HG03432 (cell line): ENCODE measurements at regions not wholly inside any gene's neighbourhood (a gene's known extent, or its start where the extent isn't known, plus 50 kb on each side); places are given as distances from the start of the nearest gene placed in this dataset.
A peak's percentile ranks its signal among the peaks of the same experiment; 100 is the strongest.

Source experiments
- ATAC-seq: cut with Tn5 transposase; IDR thresholded peaks from one replicate; pipeline ENCODE4 v1.9.1; 2021; ENCODE audit warnings: mild to moderate bottlenecking, moderate library complexity; ENCODE audit not compliant: unreplicated experiment

GRCh38 chr5:40390281-40391149, 289.2 kb upstream of the PTGER4 start:
- ATAC-seq = no peak

GRCh38 chr5:40389591-40389990, 290.1 kb upstream of the PTGER4 start:
- ATAC-seq = no peak

- peak; percentile 87 for ATAC-seq
Observed at GRCh38 chr5:40386289-40386688, 293.4 kb upstream of the PTGER4 start.

DNA sequence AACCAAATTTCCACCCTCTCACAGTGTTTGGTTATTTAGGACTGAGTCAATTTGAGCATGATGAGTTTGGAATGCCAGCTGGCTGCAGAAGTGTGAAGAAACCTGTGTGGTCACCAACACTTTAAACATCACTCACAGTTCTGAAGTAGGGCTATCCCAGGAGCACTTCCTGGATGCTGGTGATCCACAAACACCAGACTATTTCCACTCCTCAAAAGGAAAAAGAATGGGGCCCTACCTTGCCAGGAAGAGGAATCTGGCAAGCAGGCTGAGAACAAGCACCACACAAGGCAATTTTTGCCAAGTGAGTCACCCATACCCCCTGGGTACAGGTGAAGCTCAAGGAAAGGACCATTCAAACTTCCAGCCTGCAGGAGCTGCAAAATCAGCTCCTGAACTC, 294.2 kb upstream of the PTGER4 start:
- no peak for ATAC-seq

- ATAC-seq = no peak
Observed at GRCh38 chr5:40384782-40385390, 294.8 kb upstream of the PTGER4 start.

DNA sequence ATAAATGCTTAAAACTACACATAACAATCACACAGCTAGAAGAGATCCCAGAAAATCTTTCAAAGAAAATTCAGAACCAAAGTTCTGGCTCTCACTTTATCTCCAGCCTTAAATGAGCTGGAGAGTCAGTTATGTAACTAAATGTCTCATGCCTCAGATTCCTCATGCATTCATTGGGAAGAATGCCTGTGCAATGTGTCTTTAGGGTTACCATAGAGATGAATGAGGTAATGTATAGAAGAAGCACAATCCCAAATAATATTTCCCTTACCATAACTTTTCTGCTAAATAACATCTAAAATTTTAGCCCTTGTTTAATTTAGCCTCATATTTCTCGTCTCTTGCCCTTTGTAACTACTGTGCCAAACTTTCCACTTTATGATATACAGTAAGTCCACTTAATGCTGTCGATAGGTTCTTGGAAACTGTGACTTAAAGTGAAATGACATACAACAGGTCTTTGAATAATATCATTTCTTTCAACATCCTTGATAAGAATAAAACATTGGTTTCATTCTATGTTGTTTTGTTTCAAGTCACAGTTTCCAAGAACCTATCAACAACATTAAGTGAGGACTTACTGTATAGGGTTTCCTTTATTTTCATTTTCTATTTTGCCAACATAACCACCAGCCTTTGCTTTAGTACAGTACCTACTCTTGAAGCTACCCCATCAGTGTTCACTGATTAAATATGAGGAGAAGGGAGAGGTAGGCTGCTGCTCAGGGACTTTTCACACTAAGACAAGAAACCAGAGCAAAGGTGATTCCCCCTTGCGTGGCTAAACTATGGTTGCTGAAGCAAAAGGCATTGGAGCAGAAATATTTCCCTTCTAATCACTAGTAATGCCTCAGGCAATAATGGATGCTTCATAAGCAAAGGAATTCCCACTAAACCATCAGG, 295.7 kb upstream of the PTGER4 start:
- ATAC-seq = peak; percentile 39

- no peak for ATAC-seq
Observed at GRCh38 chr5:40381676-40382363, 297.9 kb upstream of the PTGER4 start.

- ATAC-seq = no peak
Observed at GRCh38 chr5:40381016-40381415, 298.7 kb upstream of the PTGER4 start.

DNA sequence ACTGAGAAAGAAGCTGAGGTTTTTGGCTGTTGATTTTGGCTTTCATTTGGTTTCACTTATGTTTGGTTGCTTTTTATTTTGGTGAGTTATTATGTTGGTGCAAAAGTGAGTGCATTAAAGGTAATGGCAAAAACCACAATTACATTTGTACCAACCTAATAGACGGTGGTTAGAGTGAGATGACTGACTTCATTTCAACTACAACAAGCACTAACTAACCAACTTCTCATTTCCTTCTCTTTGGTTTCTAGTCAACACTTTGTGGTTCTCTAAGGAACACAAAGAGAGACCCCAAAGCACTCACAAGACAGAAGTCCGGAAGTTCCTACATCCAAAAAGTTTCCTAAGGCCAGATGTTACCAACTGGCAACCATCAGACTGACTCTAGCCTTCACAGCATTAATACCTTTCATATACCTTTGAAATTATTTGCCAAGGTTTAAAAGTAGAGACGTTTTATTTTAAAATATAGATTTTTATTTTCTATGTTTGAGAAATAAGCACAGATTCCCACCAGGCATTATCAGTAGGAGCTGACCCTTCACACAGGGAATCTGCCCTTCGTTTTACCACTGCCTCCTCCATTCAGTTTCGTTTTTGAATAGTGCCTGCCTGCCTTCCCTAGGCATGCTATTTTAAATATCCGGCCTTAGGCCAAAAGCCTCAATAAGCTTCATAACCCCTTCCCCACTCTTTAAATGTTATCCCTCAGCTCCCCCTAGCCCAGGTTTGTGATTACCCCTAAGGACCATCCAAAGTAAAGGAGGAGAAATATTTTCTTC, 301.1 kb upstream of the PTGER4 start:
- ATAC-seq = peak; percentile 71

GRCh38 chr5:40376566-40376965, 303.1 kb upstream of the PTGER4 start:
- ATAC-seq = peak; percentile 67

DNA sequence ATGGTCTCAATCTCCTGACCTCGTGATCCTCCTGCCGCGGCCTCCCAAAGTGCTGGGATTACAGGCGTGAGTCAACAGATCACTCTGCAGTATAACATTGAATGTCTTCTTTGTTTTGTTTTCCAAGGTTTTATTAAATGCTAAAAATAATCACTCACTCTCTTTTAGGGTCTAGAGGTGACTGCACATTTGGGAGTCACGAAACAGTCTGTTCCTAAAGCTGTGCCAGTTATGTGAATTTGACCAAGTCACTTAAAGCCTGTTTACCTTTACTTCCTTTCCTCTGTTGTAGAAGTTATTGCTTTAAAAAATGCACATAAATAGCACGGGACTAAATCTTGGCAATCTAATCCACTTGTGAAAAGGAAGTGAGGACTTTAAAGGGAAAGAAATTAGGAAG, 304.9 kb upstream of the PTGER4 start:
- ATAC-seq = no peak

GRCh38 chr5:40368200-40368599, 311.5 kb upstream of the PTGER4 start:
- no peak for ATAC-seq

GRCh38 chr5:40367255-40367654, 312.5 kb upstream of the PTGER4 start:
- no peak for ATAC-seq

DNA sequence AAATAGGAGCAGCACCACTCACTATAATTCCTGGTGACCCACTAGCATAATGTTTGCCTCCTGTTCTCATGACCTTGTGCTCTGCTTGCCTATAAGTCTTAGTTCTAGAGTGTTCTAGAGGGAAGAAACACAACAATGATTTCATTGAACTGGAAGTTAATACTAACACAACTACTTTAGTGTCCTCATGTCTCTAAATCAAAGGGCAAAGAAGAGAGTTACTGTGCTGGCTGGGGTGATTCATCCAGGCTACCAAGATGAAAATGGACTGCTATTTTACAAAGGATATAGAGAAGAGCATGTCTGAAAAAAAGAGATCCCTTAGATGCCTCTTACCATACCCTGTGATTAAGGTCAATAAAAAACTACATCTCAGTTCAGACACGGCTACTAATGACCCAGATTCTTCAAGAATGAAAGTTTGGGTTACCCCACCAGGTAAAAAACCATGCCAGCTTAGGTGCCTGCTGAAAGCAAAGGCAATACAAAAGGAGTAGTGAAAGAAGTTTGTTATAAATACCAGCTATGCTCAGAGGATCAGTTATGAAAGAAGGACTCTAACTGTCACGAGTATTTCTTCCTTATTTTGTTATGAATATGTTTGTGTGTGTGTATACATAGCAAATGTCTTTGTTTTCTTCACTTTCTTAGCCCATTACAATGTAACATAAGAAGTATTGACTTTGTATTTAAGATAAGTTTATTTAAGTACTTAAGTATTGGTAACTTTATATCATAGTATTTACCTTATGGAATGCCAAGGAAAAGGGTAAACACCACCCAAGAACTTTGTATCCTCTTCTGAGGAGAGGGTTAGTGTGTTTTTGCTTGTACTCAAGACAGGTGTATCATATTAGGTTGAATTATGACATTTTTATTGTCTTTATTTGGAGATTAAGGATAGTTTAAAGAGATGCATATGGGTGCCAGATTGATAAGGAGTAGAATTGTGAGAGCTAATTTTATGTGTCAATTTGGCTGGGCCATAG, 314.1 kb upstream of the PTGER4 start:
- peak; percentile 81 for ATAC-seq

GRCh38 chr5:40364441-40364840, 315.3 kb upstream of the PTGER4 start:
- ATAC-seq = no peak

GRCh38 chr5:40361378-40361777, 318.3 kb upstream of the PTGER4 start:
- no peak for ATAC-seq

- no peak for ATAC-seq
Observed at GRCh38 chr5:40360685-40361084, 319.0 kb upstream of the PTGER4 start.

DNA sequence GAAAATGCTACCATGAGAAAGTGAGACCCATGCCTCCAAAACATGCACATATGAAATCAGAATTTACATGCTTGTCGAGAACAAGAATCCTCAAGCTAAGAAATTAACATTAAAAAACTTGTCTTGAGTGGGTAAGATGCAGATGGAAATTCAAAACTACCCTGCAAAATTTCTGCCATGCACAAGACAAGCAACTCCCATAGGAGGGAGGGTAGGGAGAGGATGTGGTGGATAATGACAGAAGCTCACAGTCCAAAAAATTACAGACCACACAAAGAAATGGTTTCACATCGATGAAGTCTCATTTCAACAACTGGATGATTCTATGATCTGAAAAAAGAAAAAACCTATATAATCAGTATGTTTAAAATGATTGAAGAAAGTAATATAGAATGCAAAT, 319.9 kb upstream of the PTGER4 start:
- ATAC-seq = no peak

GRCh38 chr5:40359093-40359492, 320.6 kb upstream of the PTGER4 start:
- no peak for ATAC-seq
